Endodermal cell (in vitro differentiated cells): ENCODE measurements at regions not wholly inside any gene's neighbourhood (a gene's known extent, or its start where the extent isn't known, plus 50 kb on each side); places are given as distances from the start of the nearest gene placed in this dataset.
A peak's percentile ranks its signal among the peaks of the same experiment; 100 is the strongest.

Experiments
- DNase-seq: peaks from one replicate; pipeline ENCODE4 v3.0.0-alpha.2; 2017
- H3K27ac ChIP-seq: 2 replicates; pipeline ENCODE4 v1.5.1; 2013; ENCODE audit warnings: mild to moderate bottlenecking, low read depth, low read length, moderate library complexity
- H3K27me3 ChIP-seq: 2 replicates; pipeline ENCODE4 v1.6.1; 2013; ENCODE audit warnings: mild to moderate bottlenecking, low read length, moderate library complexity; ENCODE audit not compliant: insufficient read depth, control insufficient read depth, poor library complexity, severe bottlenecking
- H3K36me3 ChIP-seq: 2 replicates; pipeline ENCODE4 v1.7.0; 2013; ENCODE audit warnings: mild to moderate bottlenecking, low read length, moderate library complexity; ENCODE audit not compliant: control insufficient read depth, insufficient read depth
- H3K4me1 ChIP-seq: one replicate; pipeline ENCODE4 v1.7.0; 2013; ENCODE audit warnings: low read length; ENCODE audit not compliant: control insufficient read depth, insufficient read depth
- H3K4me3 ChIP-seq: 2 replicates; pipeline ENCODE4 v1.5.1; 2013; ENCODE audit warnings: mild to moderate bottlenecking, low read length, moderate library complexity
- H3K9ac ChIP-seq: 2 replicates; pipeline ENCODE4 v1.6.1; 2013; ENCODE audit warnings: mild to moderate bottlenecking, low read length, moderate library complexity; ENCODE audit not compliant: poor library complexity, severe bottlenecking; ENCODE audit errors: extremely low read depth
- H3K9me3 ChIP-seq: 2 replicates; pipeline ENCODE4 v1.6.1; 2013; ENCODE audit warnings: mild to moderate bottlenecking, low read length, moderate library complexity; ENCODE audit not compliant: control insufficient read depth
- H3K27ac Mint-ChIP-seq: 2 replicates; pipeline ENCODE4 v1.8.0; 2020; ENCODE audit warnings: mixed read lengths
- H3K27me3 Mint-ChIP-seq: 2 replicates; pipeline ENCODE4 v1.8.0; 2021; ENCODE audit warnings: mild to moderate bottlenecking, mixed read lengths; ENCODE audit not compliant: insufficient read depth
- H3K36me3 Mint-ChIP-seq: 2 replicates; pipeline ENCODE4 v1.8.0; 2020; ENCODE audit warnings: low read depth, mixed read lengths
- H3K4me1 Mint-ChIP-seq: 2 replicates; pipeline ENCODE4 v1.8.0; 2020; ENCODE audit warnings: mixed read lengths
- H3K4me3 Mint-ChIP-seq: 2 replicates; pipeline ENCODE4 v1.8.0; 2020; ENCODE audit warnings: mild to moderate bottlenecking, moderate library complexity, mixed read lengths
- H3K9me3 Mint-ChIP-seq: 2 replicates; pipeline ENCODE4 v1.8.0; 2020; ENCODE audit warnings: mild to moderate bottlenecking, mixed read lengths
- WGBS, 2 experiments: methylation state at CpG; one replicate each; pipeline versions ENCODE4 v1.1.5 to v1.1.7; 2013; ENCODE audit warnings: missing lambda C conversion rate in 2 of 2, mixed read lengths in 1 of 2; ENCODE audit not compliant: insufficient coverage in 1 of 2, insufficient read length in 1 of 2; 5-methylcytosine and 5-hydroxymethylcytosine counted together
- TF ChIP-seq, protein P1 (sequence below): fragments of 200-600 bp; sonication (generic); conservative IDR thresholded peaks from 2 replicates; pipeline ENCODE4 v1.5.0; 2021; ENCODE audit warnings: antibody characterized with exemption, mild to moderate bottlenecking

DNA sequence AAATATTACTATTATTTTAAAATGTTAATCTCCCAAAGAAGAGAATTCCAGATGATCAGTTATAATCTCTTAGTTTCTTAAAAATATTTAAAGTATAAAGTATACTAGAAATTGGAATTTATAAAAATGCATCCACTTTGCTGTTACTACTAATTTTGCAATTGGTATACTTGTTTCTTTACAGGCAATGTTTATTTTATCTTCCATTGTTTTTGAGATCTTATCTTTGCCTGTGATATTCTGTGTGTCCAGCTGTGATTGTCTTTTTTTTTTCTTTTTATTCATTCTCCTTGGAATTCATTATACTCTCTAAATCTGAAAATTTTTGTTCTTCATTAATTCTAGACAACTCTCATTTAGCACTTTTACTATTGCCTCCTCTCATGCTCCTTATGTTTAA, 652.6 kb downstream of the TNS3 start:
- Histone ChIP-seq H3K4me1 (peaks cover 18% of the 10 kb centered on the region), H3K9me3 (peaks cover 14% of the 10 kb centered on the region), H3K9ac (no peak overlapping the region), H3K36me3 (no peaks in the 10 kb centered on the region), H3K27me3 (no peaks in the 10 kb centered on the region), H3K27ac (no peak overlapping the region), H3K4me3 (no peak overlapping the region)
- Mint-ChIP-seq H3K27ac (no peak overlapping the region), H3K9me3 (peaks cover 15% of the 10 kb centered on the region), H3K36me3 (peaks cover 3% of the 10 kb centered on the region), H3K4me3 (no peak overlapping the region), H3K27me3 (no peaks in the 10 kb centered on the region), H3K4me1 (peaks cover 48% of the 10 kb centered on the region)
- DNase-seq = no peak
- TF ChIP-seq, protein P1, sequence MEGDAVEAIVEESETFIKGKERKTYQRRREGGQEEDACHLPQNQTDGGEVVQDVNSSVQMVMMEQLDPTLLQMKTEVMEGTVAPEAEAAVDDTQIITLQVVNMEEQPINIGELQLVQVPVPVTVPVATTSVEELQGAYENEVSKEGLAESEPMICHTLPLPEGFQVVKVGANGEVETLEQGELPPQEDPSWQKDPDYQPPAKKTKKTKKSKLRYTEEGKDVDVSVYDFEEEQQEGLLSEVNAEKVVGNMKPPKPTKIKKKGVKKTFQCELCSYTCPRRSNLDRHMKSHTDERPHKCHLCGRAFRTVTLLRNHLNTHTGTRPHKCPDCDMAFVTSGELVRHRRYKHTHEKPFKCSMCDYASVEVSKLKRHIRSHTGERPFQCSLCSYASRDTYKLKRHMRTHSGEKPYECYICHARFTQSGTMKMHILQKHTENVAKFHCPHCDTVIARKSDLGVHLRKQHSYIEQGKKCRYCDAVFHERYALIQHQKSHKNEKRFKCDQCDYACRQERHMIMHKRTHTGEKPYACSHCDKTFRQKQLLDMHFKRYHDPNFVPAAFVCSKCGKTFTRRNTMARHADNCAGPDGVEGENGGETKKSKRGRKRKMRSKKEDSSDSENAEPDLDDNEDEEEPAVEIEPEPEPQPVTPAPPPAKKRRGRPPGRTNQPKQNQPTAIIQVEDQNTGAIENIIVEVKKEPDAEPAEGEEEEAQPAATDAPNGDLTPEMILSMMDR = no peak

DNA sequence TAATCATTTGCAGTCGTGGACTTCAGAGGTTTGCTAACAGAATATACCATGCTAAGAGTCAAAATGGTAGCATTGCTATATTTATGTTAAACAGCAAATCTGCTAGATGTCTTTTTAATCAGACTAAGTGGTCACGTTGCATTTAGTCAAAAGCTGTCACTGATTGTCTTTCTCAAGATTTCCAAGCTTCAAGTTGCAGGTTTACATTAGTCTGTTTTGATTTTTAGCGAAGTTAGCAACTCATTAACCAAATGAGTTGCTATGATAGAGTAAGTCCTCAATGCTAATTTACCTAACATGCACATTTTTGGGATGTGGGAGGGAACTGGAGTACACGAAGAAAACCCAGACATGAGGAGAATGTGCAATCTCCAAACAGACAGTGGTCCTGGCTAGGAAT, 653.2 kb downstream of the TNS3 start:
- no peak overlapping the region for H3K9ac ChIP-seq
- H3K27ac Mint-ChIP-seq = peak overlapping the region; percentile 21
- H3K27ac ChIP-seq = no peak overlapping the region
- H3K9me3 Mint-ChIP-seq = peaks cover 19% of the 10 kb centered on the region
- H3K4me1 Mint-ChIP-seq = peaks cover 45% of the 10 kb centered on the region
- peak overlapping the region; percentile 21 for H3K4me3 ChIP-seq
- H3K9me3 ChIP-seq = peaks cover 14% of the 10 kb centered on the region
- DNase-seq = no peak
- WGBS, 2 experiments = 68 to 80% methylated on average over 2 to 4 of the region's 4 CpGs
- H3K36me3 ChIP-seq = no peaks in the 10 kb centered on the region
- TF ChIP-seq, protein P1 = no peak
- no peak overlapping the region for H3K4me3 Mint-ChIP-seq
- H3K27me3 Mint-ChIP-seq = no peaks in the 10 kb centered on the region
- H3K27me3 ChIP-seq = no peaks in the 10 kb centered on the region
- peaks cover 3% of the 10 kb centered on the region for H3K36me3 Mint-ChIP-seq
- peaks cover 18% of the 10 kb centered on the region for H3K4me1 ChIP-seq

DNA sequence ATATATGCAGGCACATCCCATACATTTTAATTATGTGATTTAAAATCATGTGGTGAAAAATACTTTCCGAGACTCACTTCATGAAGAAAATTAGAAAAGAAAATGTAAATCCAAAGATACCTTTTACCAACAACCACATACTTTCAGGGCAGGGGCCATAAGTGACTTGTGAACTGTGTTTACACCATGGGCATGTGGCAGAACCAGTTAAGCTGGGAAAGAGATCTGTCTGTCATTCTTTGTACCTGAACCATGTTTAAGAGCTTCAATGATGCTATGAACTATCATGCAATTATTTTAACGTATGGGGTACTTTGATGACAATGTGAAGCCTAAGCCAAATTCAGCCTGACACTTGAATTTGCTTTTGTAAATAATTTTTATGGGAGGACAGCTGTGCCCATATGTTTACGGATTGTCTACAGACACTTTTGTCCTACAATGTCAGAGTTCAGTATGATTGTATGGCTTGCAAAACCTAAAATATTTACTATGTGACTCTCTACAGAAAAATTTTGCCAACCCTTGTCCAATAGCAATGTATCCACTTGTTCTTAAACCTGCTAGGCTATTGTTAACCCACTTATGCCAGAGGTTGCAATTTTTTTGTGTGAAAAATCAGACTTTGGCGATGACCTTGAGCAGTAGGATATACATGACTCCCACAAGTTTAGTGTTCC, 654.6 kb downstream of the TNS3 start:
- Histone ChIP-seq H3K9me3 (peaks cover 14% of the 10 kb centered on the region), H3K27ac (no peak overlapping the region), H3K4me3 (no peak overlapping the region), H3K4me1 (peaks cover 9% of the 10 kb centered on the region), H3K36me3 (no peaks in the 10 kb centered on the region), H3K9ac (no peak overlapping the region), H3K27me3 (no peaks in the 10 kb centered on the region)
- TF ChIP-seq, protein P1 = no peak
- peaks cover 3% of the 10 kb centered on the region for H3K36me3 Mint-ChIP-seq
- 93 to 100% methylated on average over 1 to 4 of the region's 4 CpGs for WGBS, 2 experiments
- peaks cover 34% of the 10 kb centered on the region for H3K4me1 Mint-ChIP-seq
- H3K9me3 Mint-ChIP-seq = peaks cover 22% of the 10 kb centered on the region
- H3K4me3 Mint-ChIP-seq = no peak overlapping the region
- H3K27ac Mint-ChIP-seq = no peak overlapping the region
- no peaks in the 10 kb centered on the region for H3K27me3 Mint-ChIP-seq
- DNase-seq = no peak
